IMR-90 (cell line): ENCODE measurements at regions not wholly inside any gene's neighbourhood (a gene's known extent, or its start where the extent isn't known, plus 50 kb on each side); places are given as distances from the start of the nearest gene placed in this dataset.

Source experiments
- ATAC-seq: fragments of 200-7000 bp; cut with Tn5 transposase; 2 replicates; pipeline ENCODE4 v1.9.1; 2020; ENCODE audit warnings: low read depth, mild to moderate bottlenecking, moderate library complexity
- BruUV-seq: library from RNA; stranded (reverse); fragments of 400-500 nt; replicated peaks from 2 replicates; lab custom pipeline; 2021; lab: Mats Ljungman, UMichigan
- CTCF ChIA-PET: fragments of 300-600 bp; formaldehyde crosslinking; extraction: SDS; loops from one replicate; lab custom pipeline; 2021; ENCODE audit warnings: antibody characterized with exemption; lab: Yijun Ruan, JAX
- POLR2A ChIA-PET: fragments of 300-600 bp; sonication (Branson Sonifier 250); formaldehyde crosslinking; loops from one replicate; lab custom pipeline; 2022; ENCODE audit warnings: antibody characterized with exemption; ENCODE audit not compliant: unreplicated experiment; lab: Charles Lee
- DNase-seq: peaks from one replicate; pipeline ENCODE4 v3.0.0; 2013
- H2AFZ ChIP-seq: replicated peaks from 2 replicates; pipeline ENCODE3; 2013; ENCODE audit warnings: low read length, mild to moderate bottlenecking; ENCODE audit not compliant: poor library complexity
- H2AK5ac ChIP-seq: 2 replicates; pipeline ENCODE4 v1.6.1; 2013; ENCODE audit warnings: low read depth, low read length, inconsistent platforms
- H2AK9ac ChIP-seq: replicated peaks from 2 replicates; pipeline ENCODE3; 2013; ENCODE audit warnings: mild to moderate bottlenecking, low read depth, low read length, moderate library complexity; ENCODE audit not compliant: poor library complexity
- H2BK120ac ChIP-seq: 2 replicates; pipeline ENCODE4 v1.6.1; 2013; ENCODE audit warnings: low read depth, low read length, inconsistent platforms
- H2BK15ac ChIP-seq: 3 replicates; pipeline ENCODE4 v1.6.1; 2013; ENCODE audit warnings: low read depth, low read length, inconsistent platforms
- H2BK20ac ChIP-seq: 2 replicates; pipeline ENCODE4 v1.6.1; 2013; ENCODE audit warnings: low read depth, mild to moderate bottlenecking, inconsistent platforms, low read length, moderate library complexity
- H2BK5ac ChIP-seq: 2 replicates; pipeline ENCODE4 v1.6.1; 2013; ENCODE audit warnings: mild to moderate bottlenecking, low read depth, low read length, inconsistent platforms; ENCODE audit not compliant: poor library complexity, severe bottlenecking
- H3K14ac ChIP-seq: replicated peaks from 2 replicates; pipeline ENCODE4 v1.6.1; 2013; ENCODE audit warnings: low read depth, low read length, inconsistent platforms
- H3K18ac ChIP-seq: 2 replicates; pipeline ENCODE4 v1.6.1; 2013; ENCODE audit warnings: low read depth, low read length, control low read depth
- H3K23ac ChIP-seq: 2 replicates; pipeline ENCODE4 v1.6.1; 2013; ENCODE audit warnings: low read depth, low read length, inconsistent platforms
- H3K27ac ChIP-seq: 2 replicates; pipeline ENCODE4 v1.5.1; 2013; ENCODE audit warnings: mild to moderate bottlenecking, control low read depth, low read length; ENCODE audit not compliant: insufficient read depth
- H3K27me3 ChIP-seq: 2 replicates; pipeline ENCODE4 v1.6.1; 2013; ENCODE audit warnings: low read length; ENCODE audit not compliant: control insufficient read depth, insufficient read depth
- H3K36me3 ChIP-seq: 2 replicates; pipeline ENCODE4 v1.6.1; 2013; ENCODE audit warnings: low read length, mixed read lengths; ENCODE audit not compliant: control insufficient read depth, insufficient read depth
- H3K4ac ChIP-seq: 2 replicates; pipeline ENCODE4 v1.6.1; 2013; ENCODE audit warnings: low read depth, low read length, inconsistent platforms
- H3K4me1 ChIP-seq: 2 replicates; pipeline ENCODE4 v1.6.1; 2013; ENCODE audit warnings: low read length, mixed read lengths; ENCODE audit not compliant: control insufficient read depth, insufficient read depth
- H3K4me2 ChIP-seq: 2 replicates; pipeline ENCODE4 v1.6.1; 2013; ENCODE audit warnings: low read depth, mild to moderate bottlenecking, control low read depth, low read length, moderate library complexity
- H3K4me3 ChIP-seq: 2 replicates; pipeline ENCODE4 v1.5.1; 2013; ENCODE audit warnings: low read depth, mild to moderate bottlenecking, control low read depth, low read length, moderate library complexity; ENCODE audit not compliant: insufficient read depth
- H3K56ac ChIP-seq: 2 replicates; pipeline ENCODE4 v1.6.1; 2013; ENCODE audit warnings: low read length, inconsistent platforms; ENCODE audit not compliant: insufficient read depth; ENCODE audit errors: extremely low read depth
- H3K79me1 ChIP-seq, 2 experiments: 2 replicates each; pipeline ENCODE4 v1.6.1; 2013; ENCODE audit warnings: low read length in 2 of 2, inconsistent platforms in 1 of 2, low read depth in 1 of 2
- H3K9ac ChIP-seq: 2 replicates; pipeline ENCODE4 v1.6.1; 2013; ENCODE audit warnings: low read depth, low read length, control low read depth
- H3K9me1 ChIP-seq: 2 replicates; pipeline ENCODE4 v1.6.1; 2013; ENCODE audit warnings: low read length, inconsistent platforms; ENCODE audit not compliant: insufficient read depth
- H3K9me3 ChIP-seq: 2 replicates; pipeline ENCODE4 v1.6.1; 2013; ENCODE audit warnings: low read length; ENCODE audit not compliant: control insufficient read depth, insufficient read depth
- H4K20me1 ChIP-seq: 2 replicates; pipeline ENCODE4 v1.6.1; 2013; ENCODE audit warnings: low read length, inconsistent platforms; ENCODE audit not compliant: insufficient read depth
- H4K5ac ChIP-seq: 2 replicates; pipeline ENCODE4 v1.6.1; 2013; ENCODE audit warnings: mild to moderate bottlenecking, low read depth, low read length, control low read depth
- H4K8ac ChIP-seq, 2 experiments: 2 replicates each; pipeline ENCODE4 v1.6.1; 2013; ENCODE audit warnings: low read depth in 2 of 2, low read length in 2 of 2, control low read depth in 1 of 2, inconsistent platforms in 1 of 2
- H4K91ac ChIP-seq: 2 replicates; pipeline ENCODE4 v1.6.1; 2013; ENCODE audit warnings: low read depth, low read length, inconsistent platforms; ENCODE audit not compliant: insufficient read depth
- BHLHE40 ChIP-seq: fragments of 150-350 bp; IDR thresholded peaks from 2 replicates; pipeline ENCODE4 v1.6.1; 2016; ENCODE audit warnings: mild to moderate bottlenecking, low read depth, low read length
- CEBPB ChIP-seq: IDR thresholded peaks from 2 replicates; pipeline ENCODE4 v1.6.1; 2012; ENCODE audit warnings: low read depth, low read length, improper control_type of control experiment
- CHD1 ChIP-seq: IDR thresholded peaks from 2 replicates; pipeline ENCODE4 v1.6.1; 2012; ENCODE audit warnings: low read depth, low read length, improper control_type of control experiment
- CTCF ChIP-seq: conservative IDR thresholded peaks from 2 replicates; pipeline ENCODE4 v1.5.1; 2012; ENCODE audit warnings: mild to moderate bottlenecking, low read depth, low read length, improper control_type of control experiment
- MAZ ChIP-seq: IDR thresholded peaks from 2 replicates; pipeline ENCODE4 v1.6.1; 2012; ENCODE audit warnings: low read depth, mild to moderate bottlenecking, low read length, improper control_type of control experiment, moderate library complexity, borderline replicate concordance
- POLR2A ChIP-seq: IDR thresholded peaks from 2 replicates; pipeline ENCODE4 v1.6.1; 2012; ENCODE audit warnings: mild to moderate bottlenecking, low read depth, low read length
- RAD21 ChIP-seq: IDR thresholded peaks from 2 replicates; pipeline ENCODE4 v1.6.1; 2012; ENCODE audit warnings: low read length, improper control_type of control experiment
- RCOR1 ChIP-seq: IDR thresholded peaks from 2 replicates; pipeline ENCODE4 v1.6.1; 2012; ENCODE audit warnings: mild to moderate bottlenecking, low read length, improper control_type of control experiment; ENCODE audit not compliant: insufficient replicate concordance
- SMC3 ChIP-seq: fragments of 150-350 bp; IDR thresholded peaks from 2 replicates; pipeline ENCODE4 v1.6.1; 2016; ENCODE audit warnings: low read depth, mild to moderate bottlenecking, antibody characterized with exemption, low read length, moderate library complexity
- WGBS, 2 experiments: methylation state at CpG; one replicate each; pipeline versions ENCODE4 v1.1.5 to v1.1.7; 2013; ENCODE audit warnings: missing lambda C conversion rate in 2 of 2; ENCODE audit not compliant: insufficient read length in 1 of 2; ENCODE audit errors: extremely low coverage in 2 of 2; 5-methylcytosine and 5-hydroxymethylcytosine counted together
- dilution Hi-C: fragments of 300-500 bp; cut with HindIII; formaldehyde crosslinking; loops from one replicate; pipeline ENCODE4 v1.14.3; 2018; ENCODE audit warnings: low sequenced_read_pairs; ENCODE audit not compliant: unreplicated experiment
- in situ Hi-C: fragments of 300-500 bp; cut with MboI; formaldehyde crosslinking; loops from 3 replicates; pipeline ENCODE4 v1.14.3; 2019; ENCODE audit warnings: low sequenced_read_pairs, inconsistent platforms, mixed read lengths
- intact Hi-C: fragments of 100-400 bp; cut with micrococcal nuclease; formaldehyde crosslinking; loops from 2 replicates; pipeline ENCODE4 v1.10.0; 2022

DNA sequence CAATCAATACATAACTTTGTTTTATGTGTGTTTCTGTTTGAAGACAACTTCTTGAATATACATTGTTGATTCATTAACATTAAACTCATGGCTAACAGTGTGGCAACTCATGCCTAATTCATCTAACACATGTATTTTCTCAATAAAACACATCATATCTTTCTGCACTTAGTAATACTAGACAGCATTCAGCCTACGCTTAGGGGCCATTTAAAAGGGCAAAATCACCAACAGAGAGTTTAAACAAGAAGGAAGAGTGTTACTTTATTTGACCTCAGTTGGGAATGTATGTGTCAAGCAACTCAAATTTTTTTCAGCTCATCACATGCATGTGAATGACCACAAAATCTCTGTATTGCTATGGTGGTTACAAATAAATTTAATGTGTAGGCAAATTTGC is 128.8 kb upstream of the AADACL2 start:
- no peak overlapping the region for H3K27ac ChIP-seq
- no peak overlapping the region for H2AK5ac ChIP-seq
- in situ Hi-C loops (no loop called here), dilution Hi-C loops (no loop called here), intact Hi-C loops (no loop called here)
- H2AFZ ChIP-seq = no peak overlapping the region
- H3K4ac ChIP-seq = no peak overlapping the region
- H4K20me1 ChIP-seq = no peaks in the 10 kb centered on the region
- H2BK20ac ChIP-seq = no peak overlapping the region
- no peaks in the 10 kb centered on the region for H3K9me1 ChIP-seq
- no peak for DNase-seq
- H3K27me3 ChIP-seq = no peaks in the 10 kb centered on the region; the same call in 1 of the 2 replicates
- H4K5ac ChIP-seq = no peak overlapping the region
- H3K4me1 ChIP-seq = no peaks in the 10 kb centered on the region
- H3K36me3 ChIP-seq = no peaks in the 10 kb centered on the region
- H3K14ac ChIP-seq = no peak overlapping the region
- no peak overlapping the region for H2BK15ac ChIP-seq
- TF ChIP-seq CTCF = no peak
- TF ChIP-seq RAD21 = no peak
- TF ChIP-seq CHD1 = no peak
- no peak for TF ChIP-seq POLR2A
- TF ChIP-seq BHLHE40 = no peak
- no peak for TF ChIP-seq MAZ
- TF ChIP-seq SMC3 = no peak
- TF ChIP-seq RCOR1 = no peak
- TF ChIP-seq CEBPB = no peak
- H3K4me3 ChIP-seq = no peak overlapping the region
- H4K8ac ChIP-seq = no peak overlapping the region
- H3K23ac ChIP-seq = no peak overlapping the region
- H3K79me1 ChIP-seq = no peaks in the 10 kb centered on the region
- no peak for ATAC-seq
- H4K91ac ChIP-seq = no peak overlapping the region
- no CpG with 5 or more reads among the region's 1 CpG for WGBS, 2 experiments
- CTCF ChIA-PET = no interaction called here
- no peak overlapping the region for H2BK5ac ChIP-seq
- BruUV-seq = no TSS peak
- POLR2A ChIA-PET = no interaction called here
- no peak overlapping the region for H2AK9ac ChIP-seq
- H3K56ac ChIP-seq = no peak overlapping the region
- no peaks in the 10 kb centered on the region for H3K9me3 ChIP-seq
- no peak overlapping the region for H3K9ac ChIP-seq
- no peak overlapping the region for H2BK120ac ChIP-seq
- H3K18ac ChIP-seq = no peak overlapping the region
- no peak overlapping the region for H3K4me2 ChIP-seq
